SH-SY5Y (cell line): ENCODE measurements at regions not wholly inside any gene's neighbourhood (a gene's known extent, or its start where the extent isn't known, plus 50 kb on each side); places are given as distances from the start of the nearest gene placed in this dataset.

Experiments
- GATA2 ChIP-seq: IDR thresholded peaks from 2 replicates; pipeline ENCODE4 v1.6.1; 2011; ENCODE audit warnings: mild to moderate bottlenecking, low read depth, low read length
- GATA3 ChIP-seq: IDR thresholded peaks from 2 replicates; pipeline ENCODE4 v1.6.1; 2011; ENCODE audit warnings: low read depth, mild to moderate bottlenecking, low read length, moderate library complexity

DNA sequence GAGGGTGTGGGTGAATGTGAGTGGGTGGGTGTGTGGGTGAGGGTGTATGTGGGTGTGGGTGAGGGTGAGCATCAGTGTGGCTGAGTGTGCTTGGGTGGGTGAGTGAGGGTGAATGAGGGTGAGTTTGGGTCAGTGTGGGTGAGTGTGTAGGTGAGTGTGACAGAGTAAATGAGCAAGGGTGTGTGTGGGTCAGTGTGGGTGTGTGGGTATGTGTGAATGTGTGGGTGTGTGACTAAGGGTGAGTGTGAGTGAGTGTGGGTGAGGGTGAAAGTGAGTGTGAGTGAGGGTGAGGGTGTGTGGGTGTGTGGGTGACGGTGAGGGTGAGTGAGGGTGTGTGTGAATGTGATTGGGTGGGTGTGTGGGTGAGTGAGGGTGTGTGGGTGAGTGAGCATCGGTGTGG, 1676.7 kb upstream of the TENM3 start:
- no peak for TF ChIP-seq GATA2
- no peak for TF ChIP-seq GATA3
